ENCODE measurements at regions not wholly inside any gene's neighbourhood (a gene's known extent, or its start where the extent isn't known, plus 50 kb on each side); places are given as distances from the start of the nearest gene placed in this dataset.
A peak's percentile ranks its signal among the peaks of the same experiment; 100 is the strongest.
"Not testable (repeated sequence)": the region's sequence is repeated elsewhere in the genome, so short reads cannot be mapped to it uniquely, and the experiment has no call there.

DNA sequence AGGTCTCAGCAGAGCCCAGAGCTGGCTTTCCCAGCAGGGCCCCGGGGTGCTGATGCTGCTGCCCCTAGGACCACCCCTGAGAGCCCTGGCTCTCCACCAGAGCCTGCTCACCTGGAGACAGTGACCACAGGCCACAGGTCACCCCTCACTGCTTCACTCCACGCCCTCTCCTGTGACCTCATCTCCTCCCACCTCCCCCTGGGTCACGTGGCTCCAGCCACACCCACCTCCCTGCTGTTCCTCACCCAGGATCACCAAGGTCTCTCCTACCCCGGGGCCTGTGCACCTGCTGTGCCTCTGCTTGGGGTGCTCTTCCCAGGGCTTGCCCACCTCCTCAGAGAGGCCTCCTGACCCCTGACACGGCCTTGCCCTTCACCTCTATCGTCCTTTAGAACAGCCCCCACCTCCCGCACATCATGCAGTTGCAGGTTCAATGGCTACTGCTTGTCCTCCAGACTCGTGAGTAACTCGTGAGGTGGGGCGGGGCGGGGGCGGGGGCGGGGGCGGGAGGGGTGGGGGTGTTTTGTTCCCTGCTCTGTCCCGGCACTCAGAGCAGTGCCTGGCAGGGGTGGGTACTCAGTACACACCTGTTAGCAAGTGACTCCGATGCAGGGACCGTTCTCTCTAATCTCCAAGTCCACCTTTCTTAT is 468.0 kb downstream of the PREX1 start:
- H3K27me3 ChIP-seq = no peaks in the 10 kb centered on the region
- H3K4me1 ChIP-seq = peaks cover 8% of the 10 kb centered on the region; the same call in 1 of the 2 replicates
- no peak overlapping the region for H3K4me3 ChIP-seq
- DNase-seq = no peak
- H3K27ac ChIP-seq = no peak overlapping the region
- H3K36me3 ChIP-seq = no peaks in the 10 kb centered on the region
- H3K9me3 ChIP-seq (replicated peaks) = no peaks in the 10 kb centered on the region

DNA sequence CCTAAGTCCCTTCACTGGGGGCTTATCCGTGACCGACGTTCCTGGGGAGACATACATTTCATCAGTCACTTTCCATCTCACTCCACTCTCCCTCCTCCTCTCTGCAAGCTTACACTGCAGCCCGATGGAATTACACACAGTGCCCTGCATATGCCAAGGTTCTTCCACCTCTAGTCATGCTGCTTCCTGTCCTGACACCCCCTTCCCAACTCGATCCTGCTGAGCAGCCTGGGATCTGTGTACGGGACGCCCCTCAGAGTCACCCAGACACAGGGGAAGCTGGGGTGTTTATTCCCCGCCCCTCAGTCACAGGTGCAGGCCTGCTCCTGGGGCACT is 468.8 kb downstream of the PREX1 start:
- not testable (repeated sequence) for H3K4me1 ChIP-seq; H3K27ac ChIP-seq; H3K4me3 ChIP-seq; H3K9me3 ChIP-seq (replicated peaks); H3K36me3 ChIP-seq; DNase-seq; H3K27me3 ChIP-seq

DNA sequence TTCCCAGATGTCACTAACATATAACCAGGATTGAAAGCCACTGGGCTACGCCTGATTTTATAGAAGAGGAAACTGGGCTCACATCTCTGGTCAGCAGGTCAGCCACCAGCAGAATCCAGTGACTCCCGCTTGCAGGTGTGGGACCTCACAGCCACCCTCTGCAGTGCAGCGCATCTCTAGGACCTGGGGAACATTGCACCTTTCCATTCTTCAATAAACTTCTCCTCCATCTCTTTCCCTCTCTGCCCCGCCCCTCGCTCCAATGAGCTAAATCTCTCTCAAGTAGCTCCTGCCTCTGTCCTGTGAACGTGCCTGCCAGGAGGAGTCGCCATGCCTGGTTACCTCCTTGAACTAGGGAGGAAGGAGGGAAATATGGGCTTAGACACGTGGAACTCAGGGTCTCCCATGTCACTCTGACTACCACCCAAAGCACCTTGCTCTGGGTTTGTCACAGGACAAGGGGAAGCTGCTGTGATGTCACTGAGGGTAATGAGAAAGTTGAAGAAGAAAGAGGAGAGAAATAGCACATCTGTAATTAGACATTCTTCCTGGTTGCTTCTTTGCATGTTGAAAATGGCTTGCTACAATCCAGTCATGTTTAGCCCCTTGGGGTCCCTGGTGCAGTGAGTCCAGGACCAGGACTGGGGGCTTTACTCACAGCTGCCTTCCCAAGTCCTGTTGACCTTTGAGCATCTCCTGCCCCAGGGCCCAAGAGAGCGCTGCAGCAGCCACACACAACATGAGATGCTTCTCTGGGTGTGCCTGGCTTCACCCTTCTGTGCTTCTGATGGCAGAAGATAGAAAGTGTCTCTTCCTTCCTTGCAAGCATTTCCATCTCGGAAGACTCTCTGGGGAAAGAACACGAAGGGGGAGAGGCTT is 469.4 kb downstream of the PREX1 start:
- Histone ChIP-seq H3K27me3 (no peaks in the 10 kb centered on the region), H3K36me3 (no peaks in the 10 kb centered on the region), H3K9me3 (replicated peaks) (no peaks in the 10 kb centered on the region), H3K4me1 (peaks cover 8% of the 10 kb centered on the region; the same call in 1 of the 2 replicates), H3K27ac (no peak overlapping the region), H3K4me3 (no peak overlapping the region)
- DNase-seq = no peak

DNA sequence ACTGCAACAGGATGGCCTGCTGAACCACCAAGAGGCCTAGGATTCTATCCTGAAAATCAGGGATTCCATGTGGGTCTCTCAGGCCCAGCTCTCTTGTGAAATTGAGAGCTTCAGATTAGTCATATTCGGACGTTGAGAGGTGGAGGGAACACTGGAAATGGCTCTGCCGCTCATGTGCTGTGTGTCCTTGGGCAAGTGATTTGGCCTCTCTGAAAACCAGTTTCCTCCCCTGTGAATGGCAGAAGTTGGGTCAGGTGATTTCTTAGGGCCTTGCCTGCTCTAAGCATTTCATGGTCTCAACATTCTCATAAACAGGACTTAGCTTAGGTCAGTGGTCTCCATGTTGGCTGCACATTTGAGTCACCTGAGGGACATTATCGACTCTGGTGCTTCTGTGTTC is 470.1 kb downstream of the PREX1 start:
- no peaks in the 10 kb centered on the region for H3K27me3 ChIP-seq
- no peak for DNase-seq
- no peak overlapping the region for H3K27ac ChIP-seq
- H3K36me3 ChIP-seq = no peaks in the 10 kb centered on the region
- H3K4me1 ChIP-seq = peaks cover 8% of the 10 kb centered on the region; the same call in 1 of the 2 replicates
- no peak overlapping the region for H3K4me3 ChIP-seq
- H3K9me3 ChIP-seq (replicated peaks) = no peaks in the 10 kb centered on the region

DNA sequence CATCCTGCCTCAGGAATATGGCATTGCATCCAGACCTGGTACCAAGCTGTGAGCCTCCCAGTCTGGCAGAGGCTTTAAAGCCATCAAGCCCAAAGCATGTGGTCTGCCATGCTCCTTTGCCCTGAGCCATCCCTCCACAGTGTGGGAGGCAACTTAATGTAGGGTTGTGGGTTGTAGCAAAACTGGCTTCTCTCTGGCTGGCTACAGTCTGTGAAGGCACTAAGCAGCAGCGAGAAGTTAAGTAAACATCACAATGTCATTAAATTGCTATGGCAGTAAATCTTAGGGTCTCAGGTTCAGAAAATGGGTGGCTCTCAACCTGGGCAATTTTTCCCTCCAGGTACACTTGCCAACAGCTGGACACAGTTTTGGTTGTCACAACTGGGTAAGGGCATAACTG is 472.9 kb downstream of the PREX1 start:
- Histone ChIP-seq H3K4me1 (no peaks in the 10 kb centered on the region; the same call in 1 of the 2 replicates), H3K27ac (no peak overlapping the region), H3K27me3 (no peaks in the 10 kb centered on the region), H3K9me3 (replicated peaks) (0 out of 2 replicates have a peak, but pooled peaks cover 4% of the 10 kb centered on the region), H3K4me3 (no peak overlapping the region), H3K36me3 (no peaks in the 10 kb centered on the region)
- DNase-seq = no peak

DNA sequence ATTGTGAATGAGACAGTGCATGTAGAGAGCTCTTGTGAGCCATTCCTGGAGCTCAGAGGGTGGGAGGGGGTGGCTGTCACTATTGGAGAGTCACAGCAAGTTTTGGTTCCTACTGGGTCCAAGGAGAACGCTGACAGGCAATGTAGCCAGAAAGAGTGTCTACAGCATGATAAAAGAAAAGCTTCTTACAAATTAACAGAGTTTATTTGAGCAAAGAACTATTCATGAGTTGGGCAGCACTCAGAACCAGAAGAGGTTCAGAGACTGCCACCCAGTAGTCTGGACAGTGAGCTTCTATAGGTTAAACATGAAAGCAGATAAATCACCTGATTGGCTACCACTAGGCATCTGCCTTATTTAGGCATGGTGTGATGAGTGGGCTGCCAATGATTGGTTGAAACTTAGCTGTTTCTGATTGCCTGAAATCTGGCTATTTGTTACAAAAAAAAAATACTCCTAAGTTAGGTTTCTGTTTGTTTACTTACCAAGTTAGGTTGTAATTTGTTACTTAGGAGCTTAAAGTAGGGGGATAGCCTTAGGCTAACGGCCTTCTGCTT is 473.4 kb downstream of the PREX1 start:
- no peaks in the 10 kb centered on the region for H3K36me3 ChIP-seq
- H3K27ac ChIP-seq = no peak overlapping the region
- no peaks in the 10 kb centered on the region for H3K27me3 ChIP-seq
- H3K9me3 ChIP-seq (replicated peaks) = 0 out of 2 replicates have a peak, but pooled peaks cover 4% of the 10 kb centered on the region
- no peak for DNase-seq
- H3K4me3 ChIP-seq = no peak overlapping the region
- peaks cover 4% of the 10 kb centered on the region; the same call in 1 of the 2 replicates for H3K4me1 ChIP-seq

DNA sequence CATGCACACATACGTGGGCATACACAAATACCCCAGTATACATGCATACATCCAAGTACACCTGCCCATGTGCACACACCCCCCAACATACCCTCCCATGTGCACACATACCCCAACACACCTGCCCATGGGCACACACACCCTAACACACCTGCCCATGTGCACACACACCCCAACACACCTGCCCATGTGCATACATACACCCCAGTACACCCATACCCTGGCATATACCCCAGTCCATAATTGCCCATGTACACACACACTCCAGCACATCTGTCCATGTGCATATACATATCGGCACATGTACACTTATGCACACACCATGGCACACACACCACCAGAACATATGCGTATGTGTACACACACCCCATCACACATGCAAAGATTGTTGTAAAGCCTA is 475.2 kb downstream of the PREX1 start:
- no peak overlapping the region for H3K4me3 ChIP-seq
- peaks cover 6% of the 10 kb centered on the region; the same call in 1 of the 2 replicates for H3K4me1 ChIP-seq
- no peaks in the 10 kb centered on the region for H3K27me3 ChIP-seq
- 0 out of 2 replicates have a peak, but pooled peaks cover 4% of the 10 kb centered on the region for H3K9me3 ChIP-seq (replicated peaks)
- H3K36me3 ChIP-seq = no peaks in the 10 kb centered on the region
- no peak overlapping the region for H3K27ac ChIP-seq
- no peak for DNase-seq

DNA sequence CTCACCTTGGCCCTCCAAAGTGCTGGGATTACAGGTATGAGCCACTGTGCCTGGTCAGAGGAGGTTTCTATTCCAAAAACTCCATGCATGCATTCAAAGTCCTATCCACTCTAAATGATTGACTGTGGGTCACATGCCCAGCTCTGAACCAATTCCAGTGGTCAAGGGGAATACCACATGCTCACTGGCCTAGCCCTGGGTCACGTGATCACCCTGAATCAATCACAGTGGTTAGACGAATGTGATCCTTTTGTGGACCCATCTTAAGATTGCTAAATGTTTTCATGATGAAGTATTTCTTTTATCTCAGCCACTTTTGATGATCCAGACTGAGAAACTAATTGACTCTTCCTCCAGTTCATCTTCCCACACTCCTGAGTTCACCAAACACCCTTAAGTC is 475.8 kb downstream of the PREX1 start:
- peaks cover 6% of the 10 kb centered on the region; the same call in 1 of the 2 replicates for H3K4me1 ChIP-seq
- DNase-seq = no peak

DNA sequence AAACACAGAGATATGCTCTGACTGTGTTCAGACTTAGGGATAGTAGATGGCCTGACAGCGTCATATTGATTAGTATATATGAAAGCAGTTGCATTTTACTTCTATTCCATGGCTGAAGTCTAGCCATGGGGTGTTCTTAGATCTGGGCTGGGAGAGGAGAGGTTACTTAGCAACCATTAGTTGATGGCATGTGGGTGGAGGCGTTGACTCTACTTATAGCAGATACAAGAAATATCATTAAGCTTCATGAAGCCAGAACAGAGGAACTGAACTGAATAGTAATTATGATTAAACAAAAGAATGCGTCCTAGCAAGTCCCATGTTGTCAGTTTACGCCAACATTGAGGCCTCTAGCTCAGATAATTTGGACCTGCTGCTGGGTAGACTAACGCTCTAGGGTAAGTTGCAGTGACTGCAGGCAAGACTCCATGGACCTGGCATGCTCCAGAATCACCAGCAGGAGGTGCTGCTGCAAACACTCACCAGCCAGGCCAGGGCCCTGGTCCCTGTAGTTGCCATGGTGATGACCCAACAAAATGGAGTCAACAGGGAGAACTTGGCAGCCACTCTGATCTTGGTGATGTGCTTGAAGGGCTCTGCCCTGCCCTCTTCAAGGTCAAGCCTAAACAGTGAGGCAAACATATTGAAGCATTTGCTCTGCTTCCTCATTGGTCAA is 477.3 kb downstream of the PREX1 start:
- H3K27ac ChIP-seq = no peak overlapping the region
- H3K36me3 ChIP-seq = no peaks in the 10 kb centered on the region
- H3K27me3 ChIP-seq = no peaks in the 10 kb centered on the region
- H3K9me3 ChIP-seq (replicated peaks) = 0 out of 2 replicates have a peak, but pooled peaks cover 4% of the 10 kb centered on the region
- DNase-seq = peak; percentile 46 to 60
- no peak overlapping the region for H3K4me3 ChIP-seq
- H3K4me1 ChIP-seq = peaks cover 6% of the 10 kb centered on the region; the same call in 1 of the 2 replicates

More for the DNA sequence above, 475.8 kb downstream of the PREX1 start:
- Histone ChIP-seq H3K27ac (no peak overlapping the region), H3K36me3 (no peaks in the 10 kb centered on the region), H3K27me3 (no peaks in the 10 kb centered on the region), H3K4me3 (no peak overlapping the region), H3K9me3 (replicated peaks) (0 out of 2 replicates have a peak, but pooled peaks cover 4% of the 10 kb centered on the region)

DNA sequence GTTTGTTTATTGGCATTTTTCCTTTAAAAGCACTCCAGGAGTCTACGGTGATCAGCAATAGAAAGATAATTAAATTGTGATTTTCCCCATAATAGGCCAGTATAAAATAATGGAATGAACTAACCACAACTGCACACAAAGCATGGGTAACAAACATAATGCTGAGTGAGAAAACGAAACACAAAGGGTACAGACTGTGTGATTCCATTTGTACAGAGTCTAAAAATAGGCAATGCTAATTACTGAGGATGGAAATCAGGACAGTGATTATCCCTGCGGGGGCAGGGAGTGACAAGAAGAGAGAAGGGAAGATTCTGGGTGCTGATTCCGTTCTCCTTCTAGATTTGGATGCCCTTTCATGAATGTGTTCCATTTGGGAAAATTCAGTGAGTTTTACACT is 478.1 kb downstream of the PREX1 start:
- H3K4me3 ChIP-seq = no peak overlapping the region
- no peaks in the 10 kb centered on the region for H3K27me3 ChIP-seq
- 0 out of 2 replicates have a peak, but pooled peaks cover 4% of the 10 kb centered on the region for H3K9me3 ChIP-seq (replicated peaks)
- no peak overlapping the region for H3K27ac ChIP-seq
- peaks cover 6% of the 10 kb centered on the region; the same call in 1 of the 2 replicates for H3K4me1 ChIP-seq
- no peak for DNase-seq
- H3K36me3 ChIP-seq = no peaks in the 10 kb centered on the region

DNA sequence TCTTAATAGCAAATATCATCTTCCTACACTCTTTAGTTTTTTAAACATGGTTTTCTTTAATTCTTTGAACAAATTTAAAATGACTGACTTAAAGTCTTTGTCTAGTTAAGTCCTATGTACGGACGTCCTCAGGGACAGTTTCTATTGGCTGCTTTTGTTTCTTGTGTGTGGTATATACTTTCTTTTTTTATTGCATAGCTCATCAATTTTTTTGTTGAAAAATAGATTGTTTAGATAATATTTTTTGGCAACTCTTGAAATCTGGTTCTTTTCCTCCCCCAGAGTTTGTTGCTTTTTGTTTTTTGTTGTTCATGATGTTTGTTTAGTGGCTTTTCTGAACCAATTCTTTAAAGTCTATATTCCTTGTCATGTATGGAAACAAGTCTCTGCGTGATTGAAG is 479.8 kb downstream of the PREX1 start:
- Histone ChIP-seq H3K27ac (no peak overlapping the region), H3K9me3 (replicated peaks) (0 out of 2 replicates have a peak, but pooled peaks cover 4% of the 10 kb centered on the region), H3K4me1 (peaks cover 6% of the 10 kb centered on the region; the same call in 1 of the 2 replicates), H3K36me3 (no peaks in the 10 kb centered on the region), H3K27me3 (no peaks in the 10 kb centered on the region), H3K4me3 (no peak overlapping the region)
- DNase-seq = no peak

DNA sequence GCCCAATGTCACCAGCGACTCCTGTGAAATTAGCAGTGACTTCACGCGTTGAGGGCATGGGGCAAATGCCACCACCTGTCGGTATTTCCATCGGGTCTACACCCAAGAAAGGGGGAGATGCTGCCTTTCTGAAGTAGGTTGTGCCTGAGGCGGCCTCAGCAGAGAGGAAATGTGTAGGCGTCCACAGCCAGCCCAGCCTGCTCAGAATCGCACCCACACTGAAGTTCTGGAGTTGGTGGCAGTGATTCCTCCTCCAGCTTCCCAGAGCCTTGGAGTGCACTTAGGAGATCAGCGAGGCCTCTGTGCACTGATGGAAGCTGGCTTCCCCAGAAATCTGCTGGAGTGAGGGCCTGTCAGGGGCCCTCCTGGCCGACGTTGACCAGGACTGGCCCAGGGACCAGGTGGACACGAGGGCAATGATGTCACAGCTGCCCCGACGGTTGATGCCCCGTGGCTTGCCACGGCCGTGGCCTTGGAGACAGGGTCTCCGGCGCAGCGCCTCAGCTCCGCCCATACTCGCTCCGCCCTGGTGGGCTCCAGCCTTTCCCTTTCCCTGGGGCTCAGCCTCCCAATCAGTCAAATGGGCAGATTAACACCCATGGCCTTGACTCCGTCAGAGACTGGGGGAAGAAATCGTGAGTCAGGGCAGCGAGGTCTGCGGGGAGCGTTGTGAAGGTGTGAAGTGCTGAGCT is 484.8 kb downstream of the PREX1 start:
- H3K4me1 ChIP-seq = peaks cover 16% of the 10 kb centered on the region
- H3K27me3 ChIP-seq = no peaks in the 10 kb centered on the region
- no peaks in the 10 kb centered on the region for H3K9me3 ChIP-seq (replicated peaks)
- no peak overlapping the region for H3K27ac ChIP-seq
- H3K36me3 ChIP-seq = no peaks in the 10 kb centered on the region
- no peak for DNase-seq
- H3K4me3 ChIP-seq = no peak overlapping the region

DNA sequence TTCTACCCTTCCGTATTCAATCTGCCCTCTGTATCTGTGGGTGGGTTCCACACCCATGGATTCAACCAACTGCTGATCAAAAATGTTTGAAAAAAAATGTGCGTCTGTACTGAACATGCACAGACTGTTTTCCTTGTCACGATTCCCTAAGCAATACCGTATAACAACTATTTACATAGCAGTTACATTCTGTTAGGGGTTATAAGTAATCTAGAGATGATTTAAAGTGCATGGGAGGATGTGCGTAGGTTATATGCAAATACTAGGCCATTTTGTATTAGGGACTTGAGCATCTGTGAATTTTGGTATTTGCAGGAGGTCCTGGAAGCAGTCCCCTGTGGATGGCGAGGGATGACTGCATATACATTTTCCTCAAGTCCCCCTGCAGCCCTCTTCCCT is 486.9 kb downstream of the PREX1 start:
- H3K36me3 ChIP-seq = no peaks in the 10 kb centered on the region

More for the DNA sequence above, 486.9 kb downstream of the PREX1 start:
- H3K4me3 ChIP-seq = no peak overlapping the region
- H3K4me1 ChIP-seq = peaks cover 26% of the 10 kb centered on the region
- no peaks in the 10 kb centered on the region for H3K9me3 ChIP-seq (replicated peaks)
- H3K27ac ChIP-seq = no peak overlapping the region
- DNase-seq = no peak
- H3K27me3 ChIP-seq = no peaks in the 10 kb centered on the region

Measured in SJCRH30 (cell line).